Cardiac fibroblast (primary cell): ENCODE measurements at regions not wholly inside any gene's neighbourhood (a gene's known extent, or its start where the extent isn't known, plus 50 kb on each side); places are given as distances from the start of the nearest gene placed in this dataset.

Experiments used
- DNase-seq, 2 donors: peaks; one replicate each; pipeline versions ENCODE4 v3.0.0 to v3.0.0-alpha.2; 2010; ENCODE audit warnings: low read depth in 2 of 2
- H3K4me3 ChIP-seq, 2 donors: replicated peaks in 1 of 2; 1 replicate in 1 of 2; 2 replicates in 1 of 2; pipeline ENCODE4 v1.5.1; 2011; ENCODE audit warnings: low read depth in 2 of 2, low read length in 2 of 2, mild to moderate bottlenecking in 2 of 2, moderate library complexity in 1 of 2
- CTCF ChIP-seq: IDR thresholded peaks from one replicate; pipeline ENCODE4 v1.5.1; 2011; ENCODE audit warnings: low read depth, mild to moderate bottlenecking, low read length, inconsistent platforms

- DNase-seq: no peak
- TF ChIP-seq CTCF: no peak
- no peak overlapping the region for H3K4me3 ChIP-seq
These were observed 143.5 kb upstream of the EGLN3 start for GRCh38 chr14:34094384-34094783.

- no peak for TF ChIP-seq CTCF
- DNase-seq: no peak
- no peak overlapping the region for H3K4me3 ChIP-seq
These were observed 143.0 kb upstream of the EGLN3 start for GRCh38 chr14:34093883-34094282.

DNA sequence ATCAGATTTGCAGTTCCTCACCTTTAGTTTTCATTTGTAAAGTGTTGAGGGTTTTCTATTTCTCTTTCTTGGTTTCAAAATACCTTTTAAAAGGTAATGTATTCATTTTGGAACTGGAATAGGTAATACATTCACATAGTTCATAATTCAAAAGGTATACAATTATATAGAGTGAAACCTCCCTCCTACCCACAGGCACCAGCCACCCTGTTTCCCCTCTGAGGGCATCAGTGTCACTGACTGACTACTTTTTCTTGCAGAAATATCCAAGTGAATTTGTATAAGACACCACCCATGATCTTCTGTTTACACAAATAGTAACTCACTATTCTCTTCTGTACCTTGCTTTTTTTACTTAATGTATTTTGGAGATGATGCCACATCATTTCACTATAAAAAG lies 139.6 kb upstream of the EGLN3 start:
- DNase-seq: no peak
- TF ChIP-seq CTCF: no peak
- H3K4me3 ChIP-seq: no peak overlapping the region

DNA sequence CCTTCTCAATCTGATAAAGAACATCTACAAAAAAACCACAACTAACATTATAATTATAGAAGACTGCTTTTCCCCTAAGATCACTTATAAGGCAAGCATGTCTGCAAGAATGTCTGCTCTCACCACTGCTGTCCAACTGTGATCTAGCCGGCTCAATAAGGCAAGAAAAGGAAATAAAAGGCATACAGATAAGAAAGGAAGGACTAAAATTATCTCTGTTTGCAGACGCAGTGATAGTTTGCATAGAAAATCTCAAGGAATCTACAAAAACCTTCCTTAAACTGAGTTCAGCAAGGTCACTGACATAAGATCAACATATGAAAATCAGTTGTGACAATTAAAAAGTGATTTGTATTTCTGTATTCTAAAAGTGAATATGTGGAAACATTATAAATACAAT lies 138.0 kb upstream of the EGLN3 start:
- no peak for DNase-seq
- no peak overlapping the region for H3K4me3 ChIP-seq
- TF ChIP-seq CTCF: no peak

GRCh38 chr14:34087571-34087970 lies 136.7 kb upstream of the EGLN3 start:
- no peak for DNase-seq
- no peak for TF ChIP-seq CTCF
- no peak overlapping the region for H3K4me3 ChIP-seq

- TF ChIP-seq CTCF: no peak
- no peak for DNase-seq
These were observed 135.4 kb upstream of the EGLN3 start for GRCh38 chr14:34086223-34086757.

DNA sequence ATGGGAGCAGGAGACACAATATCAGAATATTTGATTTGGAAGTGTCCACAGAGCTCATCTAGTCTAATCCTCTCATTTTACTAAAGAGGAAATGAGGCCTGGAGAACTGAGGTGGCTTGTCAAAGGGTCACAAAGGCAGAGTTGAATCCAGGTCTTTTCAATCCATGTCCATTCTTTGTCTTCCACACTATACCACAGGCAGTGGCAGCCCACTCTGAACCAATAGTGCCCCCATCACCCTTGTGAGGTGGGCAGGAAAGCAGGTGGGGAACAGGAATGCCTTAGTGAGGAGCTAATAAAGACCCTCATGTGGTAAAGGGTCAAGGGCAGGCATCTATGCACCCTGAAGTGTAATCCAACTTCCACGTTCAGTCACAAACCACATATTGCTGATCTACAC lies 134.8 kb upstream of the EGLN3 start:
- DNase-seq: no peak
- TF ChIP-seq CTCF: no peak
- H3K4me3 ChIP-seq: no peak overlapping the region

More at GRCh38 chr14:34086223-34086757, 135.4 kb upstream of the EGLN3 start:
- H3K4me3 ChIP-seq: no peak overlapping the region
